GM12878 (cell line): ENCODE measurements at regions not wholly inside any gene's neighbourhood (a gene's known extent, or its start where the extent isn't known, plus 50 kb on each side); places are given as distances from the start of the nearest gene placed in this dataset.

Experiments
- ATAC-seq: fragments of 200-7000 bp; cut with Tn5 transposase; 3 replicates; pipeline ENCODE4 v1.9.1; 2020; ENCODE audit warnings: mild to moderate bottlenecking, moderate library complexity
- BruUV-seq: library from RNA; stranded (reverse); fragments of 400-500 nt; replicated peaks from 2 replicates; lab custom pipeline; 2021; lab: Mats Ljungman, UMichigan
- CTCF ChIA-PET: fragments of 300-600 bp; sonication (Branson Sonifier 250); formaldehyde crosslinking; extraction: SDS; loops from one replicate; lab custom pipeline; 2021; ENCODE audit warnings: inconsistent platforms; lab: Yijun Ruan, JAX
- POLR2A ChIA-PET: fragments of 350-600 bp; formaldehyde crosslinking; extraction: SDS; loops from one replicate; lab custom pipeline; 2021; ENCODE audit warnings: inconsistent platforms; lab: Charles Lee
- RAD21 ChIA-PET: fragments of 300-600 bp; sonication (Branson Sonifier 250); formaldehyde crosslinking; loops from one replicate; lab custom pipeline; 2023; ENCODE audit warnings: antibody characterized with exemption; ENCODE audit not compliant: unreplicated experiment; lab: Charles Lee
- SMC1A ChIA-PET: fragments of 300-600 bp; sonication (Branson Sonifier 250); formaldehyde crosslinking; loops from one replicate; lab custom pipeline; 2023; ENCODE audit not compliant: unreplicated experiment, uncharacterized antibody; lab: Charles Lee
- DNase-seq: peaks from one replicate; pipeline ENCODE4 v3.0.0-alpha.2; 2011; ENCODE audit warnings: low read depth, low spot score
- FAIRE-seq: peaks from 3 replicates; lab custom pipeline; 2011; peaks lifted over from hg19 to GRCh38; lab: Jason Lieb, UNC
- H2AFZ ChIP-seq: 2 replicates; pipeline ENCODE4 v1.6.0; 2011; ENCODE audit warnings: low read depth, low read length, control low read depth; ENCODE audit not compliant: control insufficient read depth
- H3K27ac ChIP-seq: 2 replicates; pipeline ENCODE4 v1.5.1; 2011; ENCODE audit warnings: control low read depth; ENCODE audit not compliant: control insufficient read depth, insufficient read depth
- H3K27me3 ChIP-seq, 2 experiments: replicated peaks in 1 of 2; 2 replicates each; pipeline versions ENCODE4 v1.6.0 to v1.6.1; 2011; ENCODE audit warnings: low read length in 1 of 2; ENCODE audit not compliant: control insufficient read depth in 2 of 2, insufficient read depth in 2 of 2
- H3K36me3 ChIP-seq, 2 experiments: 2 replicates each; pipeline ENCODE4 v1.5.1; 2011; ENCODE audit warnings: low read length in 1 of 2; ENCODE audit not compliant: control insufficient read depth in 2 of 2, insufficient read depth in 2 of 2
- H3K4me1 ChIP-seq: 2 replicates; pipeline ENCODE4 v1.6.1; 2011; ENCODE audit warnings: mild to moderate bottlenecking, low read length, moderate library complexity, mixed read lengths; ENCODE audit not compliant: control insufficient read depth, insufficient read depth
- H3K4me2 ChIP-seq: 2 replicates; pipeline ENCODE4 v1.6.0; 2011; ENCODE audit warnings: control low read depth; ENCODE audit not compliant: control insufficient read depth, insufficient read depth
- H3K4me3 ChIP-seq: fragments of 200-600 bp; sonication (generic); 2 replicates; pipeline ENCODE4 v1.5.1; 2016
- H3K79me2 ChIP-seq: 2 replicates; pipeline ENCODE4 v1.6.0; 2011; ENCODE audit warnings: low read length; ENCODE audit not compliant: control insufficient read depth, insufficient read depth
- H3K9ac ChIP-seq: 2 replicates; pipeline ENCODE4 v1.8.0; 2011; ENCODE audit warnings: low read length, control low read depth, mixed read lengths; ENCODE audit not compliant: control insufficient read depth, insufficient read depth
- H3K9me3 ChIP-seq: replicated peaks from 3 replicates; pipeline ENCODE4 v1.5.1; 2011; ENCODE audit warnings: mild to moderate bottlenecking, low read length; ENCODE audit not compliant: control insufficient read depth, insufficient read depth
- H4K20me1 ChIP-seq: 2 replicates; pipeline ENCODE4 v1.6.0; 2011; ENCODE audit not compliant: control insufficient read depth, insufficient read depth
- BACH1 ChIP-seq: fragments of 450-650 bp; IDR thresholded peaks from 2 replicates; pipeline ENCODE4 v1.6.1; 2017; ENCODE audit warnings: mild to moderate bottlenecking, borderline replicate concordance
- BCL3 ChIP-seq: IDR thresholded peaks from 2 replicates; pipeline ENCODE4 v1.6.1; 2011; ENCODE audit warnings: borderline replicate concordance, low read depth, mild to moderate bottlenecking, moderate library complexity, low read length; ENCODE audit not compliant: insufficient read depth, poor library complexity, severe bottlenecking
- CBX3 ChIP-seq: fragments of 200-600 bp; sonication (generic); IDR thresholded peaks from 2 replicates; pipeline ENCODE4 v1.6.1; 2016; ENCODE audit warnings: low read depth, borderline replicate concordance
- CHD1 ChIP-seq: IDR thresholded peaks from 2 replicates; pipeline ENCODE4 v1.6.1; 2012; ENCODE audit warnings: low read depth, low read length, improper control_type of control experiment
- CHD2 ChIP-seq: IDR thresholded peaks from 2 replicates; pipeline ENCODE4 v1.6.1; 2011; ENCODE audit warnings: low read depth, low read length, improper control_type of control experiment, borderline replicate concordance
- CREB1 ChIP-seq: IDR thresholded peaks from 2 replicates; pipeline ENCODE4 v1.6.1; 2012; ENCODE audit warnings: low read depth, mild to moderate bottlenecking, inconsistent platforms
- CTCF ChIP-seq, 3 experiments: IDR thresholded peaks in 2 of 3; conservative IDR thresholded peaks in 1 of 3; 2 replicates each; pipeline ENCODE4 v1.5.1; 2011; ENCODE audit warnings: low read depth in 3 of 3, low read length in 3 of 3, mild to moderate bottlenecking in 3 of 3, control low read depth in 2 of 3, moderate library complexity in 2 of 3, inconsistent platforms in 1 of 3, mixed read lengths in 1 of 3; ENCODE audit not compliant: control insufficient read depth in 2 of 3, insufficient read depth in 1 of 3; ENCODE audit errors: extremely low read depth in 1 of 3
- E2F4 ChIP-seq: IDR thresholded peaks from 2 replicates; pipeline ENCODE4 v1.6.1; 2012; ENCODE audit warnings: low read depth, low read length, improper control_type of control experiment
- IRF3 ChIP-seq: fragments of 450-650 bp; IDR thresholded peaks from 2 replicates; pipeline ENCODE4 v1.6.1; 2014; ENCODE audit warnings: mild to moderate bottlenecking
- MEF2B ChIP-seq: fragments of 450-650 bp; IDR thresholded peaks from 2 replicates; pipeline ENCODE4 v1.6.1; 2018; ENCODE audit warnings: mild to moderate bottlenecking, moderate library complexity; ENCODE audit not compliant: partially characterized antibody, poor library complexity, severe bottlenecking
- MTA2 ChIP-seq: fragments of 450-650 bp; IDR thresholded peaks from 2 replicates; pipeline ENCODE4 v1.6.1; 2016; ENCODE audit warnings: low read depth, mild to moderate bottlenecking, moderate library complexity
- MYB ChIP-seq: fragments of 150-350 bp; IDR thresholded peaks from 2 replicates; pipeline ENCODE4 v1.6.1; 2014; ENCODE audit warnings: mild to moderate bottlenecking, low read depth, low read length, borderline replicate concordance
- PAX5 ChIP-seq: IDR thresholded peaks from 2 replicates; pipeline ENCODE4 v1.6.1; 2011; ENCODE audit warnings: low read depth, low read length, borderline replicate concordance
- WRNIP1 ChIP-seq: IDR thresholded peaks from 2 replicates; pipeline ENCODE4 v1.6.1; 2011; ENCODE audit warnings: low read depth, low read length, improper control_type of control experiment, borderline replicate concordance
- ZNF217 ChIP-seq: fragments of 450-650 bp; IDR thresholded peaks from 2 replicates; pipeline ENCODE4 v1.6.1; 2017; ENCODE audit warnings: antibody characterized with exemption, mild to moderate bottlenecking
- ZSCAN29 ChIP-seq: fragments of 450-650 bp; IDR thresholded peaks from 2 replicates; pipeline ENCODE4 v1.6.1; 2017; ENCODE audit warnings: mild to moderate bottlenecking, moderate library complexity
- WGBS: methylation state at CpG from one replicate; pipeline ENCODE4 v1.1.6; 2016; ENCODE audit warnings: low lambda C conversion rate; ENCODE audit not compliant: insufficient replicate concordance, insufficient coverage; ENCODE audit errors: missing lambda C conversion rate; 5-methylcytosine and 5-hydroxymethylcytosine counted together
- in situ Hi-C: fragments of 300-500 bp; cut with MboI; formaldehyde crosslinking; loops from 9 replicates; pipeline ENCODE4 v1.14.3; 2018; ENCODE audit warnings: mixed read lengths
- intact Hi-C: fragments of 100-400 bp; cut with micrococcal nuclease; formaldehyde crosslinking; loops from one replicate; pipeline ENCODE4 v1.14.2; 2022; ENCODE audit not compliant: unreplicated experiment
- TF ChIP-seq, protein P1 (sequence below): fragments of 450-650 bp; IDR thresholded peaks from 2 replicates; pipeline ENCODE4 v1.6.1; 2016; ENCODE audit warnings: mild to moderate bottlenecking

DNA sequence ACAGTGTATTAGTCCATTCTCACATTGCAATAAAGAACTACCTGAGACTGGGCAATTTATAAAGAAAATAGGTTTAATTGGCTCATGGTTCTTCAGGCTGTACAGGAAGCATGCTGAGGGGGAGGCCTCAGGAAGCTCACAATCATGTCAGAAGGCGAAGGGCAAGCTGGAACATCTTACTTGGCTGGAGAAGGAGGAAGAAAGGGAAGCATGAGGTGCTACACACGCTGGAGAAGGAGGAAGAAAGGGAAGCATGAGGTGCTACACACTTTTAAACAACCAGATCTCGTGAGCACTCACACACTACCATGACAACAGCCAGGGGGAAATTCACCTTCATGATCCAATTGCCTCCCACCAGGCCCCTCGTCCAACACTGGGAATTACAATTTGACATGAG lies 95.3 kb upstream of the FAM110C start:
- no peak overlapping the region for H3K4me2 ChIP-seq
- no peak overlapping the region for H3K9ac ChIP-seq
- H3K9me3 ChIP-seq, result no peaks in the 10 kb centered on the region
- no TSS peak for BruUV-seq
- intact Hi-C loops (no loop called here), in situ Hi-C loops (no loop called here)
- H4K20me1 ChIP-seq, result no peaks in the 10 kb centered on the region
- DNase-seq (no peak), FAIRE-seq (no peak), ATAC-seq (no peak)
- POLR2A ChIA-PET, result no interaction called here
- H3K27me3 ChIP-seq, result no peaks in the 10 kb centered on the region
- SMC1A ChIA-PET, result no interaction called here
- RAD21 ChIA-PET, result no interaction called here
- H3K4me3 ChIP-seq, result no peak overlapping the region
- no peak overlapping the region for H2AFZ ChIP-seq
- no peaks in the 10 kb centered on the region for H3K79me2 ChIP-seq
- WGBS, result 0% methylated on average over 3 of the region's 4 CpGs
- no peaks in the 10 kb centered on the region for H3K4me1 ChIP-seq
- CTCF ChIA-PET, result interaction anchor here (1.0 kb wide), 1 partner anchor 36 kb away, joined by 3 read pairs; no protein-coding TSS in a partner anchor
- no peak overlapping the region for H3K27ac ChIP-seq
- no peaks in the 10 kb centered on the region for H3K36me3 ChIP-seq
- TF ChIP-seq BCL3 (no peak), ZNF217 (no peak), ZSCAN29 (no peak), MYB (no peak), MEF2B (no peak), CREB1 (no peak), BACH1 (no peak), MTA2 (no peak), PAX5 (no peak), WRNIP1 (no peak), E2F4 (no peak), CBX3 (no peak), CHD1 (no peak), CTCF (IDR thresholded peaks at IDR 0.05 in 2 of 3, conservative IDR thresholded peaks at IDR 0.05 in 1 of 3; ENCODE audit: control insufficient read depth in 2 of 3, extremely low read depth in 1 of 3, insufficient read depth in 1 of 3, low read depth in 3 of 3, low read length in 3 of 3) (no peak), CHD2 (no peak), IRF3 (no peak)
- TF ChIP-seq, protein P1, sequence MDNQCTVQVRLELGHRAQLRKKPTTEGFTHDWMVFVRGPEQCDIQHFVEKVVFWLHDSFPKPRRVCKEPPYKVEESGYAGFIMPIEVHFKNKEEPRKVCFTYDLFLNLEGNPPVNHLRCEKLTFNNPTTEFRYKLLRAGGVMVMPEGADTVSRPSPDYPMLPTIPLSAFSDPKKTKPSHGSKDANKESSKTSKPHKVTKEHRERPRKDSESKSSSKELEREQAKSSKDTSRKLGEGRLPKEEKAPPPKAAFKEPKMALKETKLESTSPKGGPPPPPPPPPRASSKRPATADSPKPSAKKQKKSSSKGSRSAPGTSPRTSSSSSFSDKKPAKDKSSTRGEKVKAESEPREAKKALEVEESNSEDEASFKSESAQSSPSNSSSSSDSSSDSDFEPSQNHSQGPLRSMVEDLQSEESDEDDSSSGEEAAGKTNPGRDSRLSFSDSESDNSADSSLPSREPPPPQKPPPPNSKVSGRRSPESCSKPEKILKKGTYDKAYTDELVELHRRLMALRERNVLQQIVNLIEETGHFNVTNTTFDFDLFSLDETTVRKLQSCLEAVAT, result no peak
